ENCODE measurements at regions not wholly inside any gene's neighbourhood (a gene's known extent, or its start where the extent isn't known, plus 50 kb on each side); places are given as distances from the start of the nearest gene placed in this dataset.
"Not testable (repeated sequence)": the region's sequence is repeated elsewhere in the genome, so short reads cannot be mapped to it uniquely, and the experiment has no call there.

- DNase-seq (ENCODE audit: low read depth): no peak
Measured at GRCh38 chr2:83253848-83254247, 1205.2 kb downstream of the SUCLG1 start.

GRCh38 chr2:83251321-83251872 lies 1207.7 kb downstream of the SUCLG1 start:
- no peak for DNase-seq (ENCODE audit: low read depth)

- DNase-seq (ENCODE audit: low read depth): not testable (repeated sequence)
Measured at GRCh38 chr2:83245806-83246537, 1213.1 kb downstream of the SUCLG1 start.

- no peak for DNase-seq (ENCODE audit: low read depth)
Measured at GRCh38 chr2:83240611-83241010, 1218.5 kb downstream of the SUCLG1 start.

DNA sequence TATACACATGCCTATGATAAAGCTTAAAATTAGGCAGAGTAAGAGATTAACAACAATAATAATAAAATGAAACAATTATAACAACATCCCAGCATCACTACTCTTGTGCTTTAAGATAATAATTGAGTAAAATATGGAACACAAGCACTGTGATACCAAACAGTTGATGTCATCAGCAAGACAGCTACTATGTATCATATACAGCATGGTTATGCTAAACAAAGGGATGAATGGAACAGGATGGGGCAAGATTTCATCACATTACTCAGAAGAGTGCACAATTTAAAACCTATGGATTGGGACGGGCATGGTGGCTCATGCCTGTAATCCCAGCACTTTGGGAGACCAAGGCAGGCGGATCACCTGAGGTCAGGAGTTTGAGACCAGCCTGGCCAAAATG lies 1221.0 kb downstream of the SUCLG1 start:
- DNase-seq (ENCODE audit: low read depth): no peak

DNA sequence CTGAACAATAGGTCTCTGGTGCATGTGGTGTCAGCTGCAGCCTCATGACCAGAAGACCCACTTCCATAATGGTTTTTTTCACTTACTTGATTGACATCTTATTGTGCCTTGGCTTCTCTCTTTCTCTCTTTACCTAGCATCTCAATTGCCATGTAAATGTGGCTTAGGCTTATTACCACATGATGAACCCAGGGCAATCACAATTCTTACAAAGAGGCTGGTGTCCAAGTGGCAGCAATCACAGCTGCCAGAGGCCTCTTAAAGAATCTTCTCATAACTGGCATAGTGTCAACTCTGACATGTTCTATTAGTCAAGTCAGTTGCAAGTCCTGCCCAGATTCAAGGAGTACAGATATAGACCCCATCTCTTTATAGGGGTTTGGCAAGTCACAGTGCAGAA lies 1224.8 kb downstream of the SUCLG1 start:
- no peak for DNase-seq (ENCODE audit: low read depth)

DNA sequence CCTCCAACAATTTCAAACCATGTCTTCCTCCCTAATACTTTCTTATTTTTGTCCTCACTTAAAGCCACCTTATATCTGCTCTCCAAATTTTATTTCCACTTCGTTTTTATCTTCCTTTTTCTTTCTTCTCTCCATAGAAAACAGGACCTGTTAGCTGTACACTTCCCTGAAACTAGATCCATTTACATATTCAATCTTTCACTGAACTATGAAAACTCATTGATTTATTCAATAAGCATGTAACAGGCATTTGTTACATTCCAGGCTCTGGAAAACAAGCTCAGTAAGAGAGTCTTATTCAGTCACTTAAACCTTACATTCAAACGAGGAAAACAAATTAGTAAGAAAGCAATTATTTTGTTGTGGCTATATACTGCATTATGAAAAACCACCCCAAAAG lies 1225.3 kb downstream of the SUCLG1 start:
- no peak for DNase-seq (ENCODE audit: low read depth)

DNA sequence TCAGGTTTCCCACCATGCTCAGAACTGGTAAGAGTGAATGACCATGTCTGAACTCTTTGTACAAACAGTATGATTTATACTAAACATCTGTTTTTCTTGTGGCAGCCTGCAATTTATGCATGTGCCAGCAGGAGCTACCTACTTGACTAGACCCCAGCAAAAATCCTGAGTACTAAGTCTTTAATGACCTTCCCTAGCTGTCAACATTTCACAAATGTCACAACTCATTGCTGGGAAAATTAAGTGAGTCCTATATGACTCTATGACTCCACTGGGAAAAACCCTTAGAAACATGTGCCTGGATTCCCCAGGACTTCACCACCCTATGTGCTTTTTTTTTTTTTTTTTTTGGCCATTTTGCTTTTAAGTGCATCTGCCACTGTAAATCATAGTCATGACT lies 1225.8 kb downstream of the SUCLG1 start:
- peak; percentile 19 for DNase-seq (ENCODE audit: low read depth)

- DNase-seq (ENCODE audit: low read depth): no peak
Measured at GRCh38 chr2:83229443-83229842, 1229.6 kb downstream of the SUCLG1 start.

DNA sequence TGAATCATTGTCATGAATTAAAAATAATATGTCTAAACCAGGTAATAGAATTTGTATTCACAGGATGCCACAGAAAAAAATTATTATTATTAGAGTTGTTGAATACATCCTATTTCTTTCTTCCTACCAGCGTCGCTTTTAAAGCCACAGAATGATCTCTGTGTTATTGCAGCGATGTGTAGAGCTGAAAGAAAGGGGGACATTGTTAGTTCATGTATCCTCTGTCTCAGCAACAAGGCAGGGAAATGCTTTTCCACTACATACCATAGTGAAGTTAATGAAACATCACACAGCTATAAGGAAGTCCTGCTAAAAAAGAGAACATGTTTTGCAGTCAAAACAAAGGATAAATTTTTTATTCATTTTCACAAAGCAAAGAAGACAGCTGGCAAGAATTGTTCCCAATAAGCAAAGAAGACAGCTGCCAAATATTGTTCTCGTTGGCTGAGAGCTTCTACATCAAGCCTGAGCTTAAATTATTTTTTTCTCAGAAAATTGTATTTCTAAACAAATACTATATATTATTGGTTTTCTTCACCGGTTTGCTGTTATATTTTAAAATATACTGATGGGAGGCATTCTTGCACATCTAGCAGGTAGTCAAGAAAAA lies 1234.4 kb downstream of the SUCLG1 start:
- DNase-seq (ENCODE audit: low read depth): no peak

DNA sequence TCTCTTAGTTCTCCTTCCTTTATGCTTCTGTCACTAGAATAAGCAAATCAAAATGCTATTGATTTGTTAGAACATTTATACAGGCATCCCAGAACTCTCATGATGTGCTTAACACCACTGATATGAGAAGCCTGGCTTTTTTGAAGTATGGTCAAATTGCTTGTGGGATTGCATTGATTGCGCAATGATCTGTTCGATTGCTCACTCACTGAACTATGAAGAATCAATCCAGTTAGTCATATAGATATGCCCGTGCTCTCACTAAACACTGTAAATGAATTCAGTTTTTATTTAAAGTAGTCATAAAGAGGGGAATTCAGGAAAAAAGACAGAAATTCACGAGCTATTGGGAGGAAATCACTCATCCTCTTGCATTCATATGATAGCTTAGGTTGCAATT lies 1237.8 kb downstream of the SUCLG1 start:
- peak; percentile 23 for DNase-seq (ENCODE audit: low read depth)

- no peak for DNase-seq (ENCODE audit: low read depth)
Measured at GRCh38 chr2:83217854-83218253, 1241.2 kb downstream of the SUCLG1 start.

- peak; percentile 27 for DNase-seq (ENCODE audit: low read depth)
Measured at GRCh38 chr2:83196225-83196624, 1262.9 kb downstream of the SUCLG1 start.

DNA sequence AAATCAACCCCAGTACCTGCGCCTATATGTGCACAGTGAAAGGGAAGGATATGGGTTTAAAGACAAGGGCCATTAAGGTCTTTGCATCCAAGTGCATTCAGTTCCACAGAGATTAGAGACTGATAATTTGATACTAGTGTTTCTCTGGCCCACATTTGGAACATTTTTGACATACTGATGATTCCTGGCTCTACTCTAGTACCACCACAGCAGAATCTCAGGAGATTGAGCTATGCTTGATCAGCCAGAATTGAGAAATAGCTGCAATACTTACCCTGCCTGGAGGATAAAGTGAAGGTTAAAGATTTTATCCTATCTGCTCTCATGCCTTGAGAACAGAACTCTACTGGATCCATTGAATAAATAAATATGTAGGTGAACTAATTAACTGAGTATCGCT lies 1267.8 kb downstream of the SUCLG1 start:
- no peak for DNase-seq (ENCODE audit: low read depth)

- DNase-seq (ENCODE audit: low read depth): no peak
Measured at GRCh38 chr2:83186105-83186760, 1272.8 kb downstream of the SUCLG1 start.

- not testable (repeated sequence) for DNase-seq (ENCODE audit: low read depth)
Measured at GRCh38 chr2:83180862-83181530, 1278.1 kb downstream of the SUCLG1 start.

DNA sequence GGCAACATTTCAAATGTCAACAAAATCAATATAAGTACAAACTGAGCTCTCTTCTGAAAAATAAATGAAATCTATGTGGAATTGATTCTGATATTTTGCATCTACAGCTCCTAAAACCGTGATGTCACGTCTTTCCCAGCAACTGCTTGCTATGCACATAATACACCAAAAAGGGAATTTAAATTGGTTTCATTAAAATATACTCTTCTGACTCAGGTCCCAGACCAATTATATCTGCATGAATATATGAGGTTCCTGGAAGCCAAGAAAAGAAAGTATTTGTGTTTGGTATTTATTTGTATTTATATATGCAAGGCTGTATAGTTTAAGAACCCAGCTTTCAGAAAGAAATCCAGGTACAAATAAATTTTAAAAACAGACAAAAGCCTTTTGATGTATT lies 1282.5 kb downstream of the SUCLG1 start:
- DNase-seq (ENCODE audit: low read depth): no peak

DNA sequence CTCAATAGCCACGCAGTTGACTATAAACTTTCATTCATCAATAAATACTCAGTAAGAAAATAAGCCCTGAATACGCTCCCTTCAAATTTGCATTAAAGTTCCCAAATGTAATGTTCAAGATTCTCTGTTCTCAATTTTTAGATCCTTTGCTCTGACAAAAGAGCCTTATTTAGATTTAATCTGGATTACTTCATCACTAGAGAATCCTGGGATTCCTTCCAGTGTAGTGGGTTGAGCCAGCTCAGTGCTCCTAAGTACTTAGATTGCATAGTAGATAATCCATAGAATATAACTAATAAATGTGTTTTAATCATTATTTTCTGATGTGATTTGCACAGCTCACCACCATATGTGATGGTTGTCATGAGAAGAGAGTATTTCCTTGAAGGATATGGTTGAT lies 1286.2 kb downstream of the SUCLG1 start:
- peak; percentile 18 for DNase-seq (ENCODE audit: low read depth)

DNA sequence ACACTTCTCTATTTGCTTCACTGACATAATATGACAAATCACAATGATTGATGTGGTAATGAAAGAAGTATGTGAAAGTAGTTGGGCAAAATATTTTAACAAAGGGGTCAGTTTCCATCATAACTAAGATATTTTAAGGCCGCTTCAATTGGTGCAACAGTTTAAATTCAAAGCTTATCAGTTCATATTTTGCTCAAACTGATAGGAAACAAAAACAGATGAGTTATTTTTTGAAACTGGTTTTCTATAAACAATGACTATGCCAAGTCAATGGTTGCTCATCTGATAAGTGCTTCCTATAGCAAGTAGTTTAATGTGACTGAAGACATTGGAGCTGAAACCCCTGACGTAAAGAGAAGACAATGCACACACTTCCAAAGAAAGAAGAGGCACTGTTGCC lies 1290.7 kb downstream of the SUCLG1 start:
- no peak for DNase-seq (ENCODE audit: low read depth)

DNA sequence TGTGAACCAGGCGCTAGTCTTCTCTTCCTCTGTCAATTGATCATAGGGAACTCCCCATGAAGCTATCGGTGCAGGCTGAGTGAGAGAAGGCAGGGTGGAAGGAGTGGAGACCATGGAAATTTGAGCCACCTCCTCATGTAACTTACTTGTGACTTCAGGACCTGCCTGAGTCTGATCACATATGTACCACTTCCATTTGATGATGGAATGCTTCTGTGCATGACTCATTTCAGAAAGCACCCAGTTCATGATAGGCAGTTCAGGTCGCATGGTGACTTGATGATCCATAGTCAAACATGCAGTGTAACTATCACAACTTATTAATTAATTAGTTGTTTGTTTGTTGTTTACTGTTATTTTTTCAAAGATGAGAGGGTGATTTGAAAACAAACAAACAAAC lies 1296.7 kb downstream of the SUCLG1 start:
- DNase-seq (ENCODE audit: low read depth): no peak

- no peak for DNase-seq (ENCODE audit: low read depth)
Measured at GRCh38 chr2:83160571-83160970, 1298.5 kb downstream of the SUCLG1 start.

GRCh38 chr2:83155826-83156225 lies 1303.3 kb downstream of the SUCLG1 start:
- DNase-seq (ENCODE audit: low read depth): no peak

DNA sequence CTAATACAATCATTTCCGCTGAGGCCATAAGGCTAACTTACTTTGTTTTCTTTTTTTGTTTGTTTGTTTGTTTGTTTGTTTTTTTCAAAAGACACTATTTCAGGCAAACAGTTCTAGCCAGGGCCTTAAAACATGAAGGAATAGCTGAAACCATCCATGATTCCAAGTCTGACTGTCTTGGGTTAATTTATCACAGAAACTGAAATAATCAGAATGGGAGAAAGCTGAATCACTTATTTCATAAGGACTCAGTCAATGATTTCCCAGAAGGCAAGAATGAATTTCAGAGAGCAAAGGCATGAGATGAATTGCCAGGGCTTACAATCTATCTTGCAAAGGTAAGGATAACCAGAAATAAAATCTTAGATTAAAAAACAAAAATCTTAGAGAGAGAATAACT lies 1315.1 kb downstream of the SUCLG1 start:
- no peak for DNase-seq (ENCODE audit: low read depth)
